Adrenal gland (tissue), 5 donors: ENCODE measurements at regions not wholly inside any gene's neighbourhood (a gene's known extent, or its start where the extent isn't known, plus 50 kb on each side); places are given as distances from the start of the nearest gene placed in this dataset.

Experiments used
- CTCF ChIP-seq, 6 experiments: fragments of 450-650 bp in 4 of 6; fragments of 200-600 bp in 2 of 6; sonication (generic) in 1 of 6; IDR thresholded peaks; 1 replicate in 5 of 6; 2 replicates in 1 of 6; pipeline versions ENCODE4 v1.5.1 to v1.8.0; 2016 to 2021; ENCODE audit warnings: antibody characterized with exemption in 6 of 6, mild to moderate bottlenecking in 2 of 6, moderate library complexity in 1 of 6
- POLR2A ChIP-seq, 2 donors: fragments of 450-650 bp; IDR thresholded peaks; one replicate each; pipeline ENCODE4 v1.6.1; 2017; ENCODE audit warnings: antibody characterized with exemption in 2 of 2, mild to moderate bottlenecking in 2 of 2, moderate library complexity in 1 of 2
- donor health status: DM: no; HTN: no; CAD: no.

GRCh38 chr12:91851741-91852477, 293.7 kb downstream of the BTG1 start:
- TF ChIP-seq CTCF (IDR thresholded peaks at IDR 0.05), result no peak
- no peak for TF ChIP-seq POLR2A (IDR thresholded peaks at IDR 0.05)
